H1 (cell line): ENCODE measurements at regions not wholly inside any gene's neighbourhood (a gene's known extent, or its start where the extent isn't known, plus 50 kb on each side); places are given as distances from the start of the nearest gene placed in this dataset.

ENCODE experiments used
- BRCA1 ChIP-seq: IDR thresholded peaks from 2 replicates; pipeline ENCODE4 v1.6.1; 2012; ENCODE audit warnings: low read depth, low read length, improper control_type of control experiment
- CBX5 ChIP-seq: fragments of 300-800, 300-1000 bp; sonication (generic); IDR thresholded peaks from 2 replicates; pipeline ENCODE4 v1.7.1; 2016; ENCODE audit warnings: antibody characterized with exemption, low read length, low read depth
- CEBPB ChIP-seq: IDR thresholded peaks from 2 replicates; pipeline ENCODE4 v1.6.1; 2012; ENCODE audit warnings: low read depth, low read length
- CHD2 ChIP-seq: IDR thresholded peaks from 2 replicates; pipeline ENCODE4 v1.6.1; 2012; ENCODE audit warnings: low read length, improper control_type of control experiment
- EGR1 ChIP-seq: IDR thresholded peaks from 2 replicates; pipeline ENCODE4 v1.6.1; 2011; ENCODE audit warnings: low read depth, low read length, borderline replicate concordance
- KDM1A ChIP-seq: fragments of 200-600, 300-600 bp; sonication (generic); IDR thresholded peaks from 2 replicates; pipeline ENCODE4 v1.7.1; 2016; ENCODE audit warnings: mild to moderate bottlenecking, low read length, borderline replicate concordance
- POLR2A ChIP-seq, 2 experiments: IDR thresholded peaks; 1 replicate in 1 of 2; 2 replicates in 1 of 2; pipeline ENCODE4 v1.6.1; 2011; ENCODE audit warnings: low read depth in 2 of 2, low read length in 2 of 2, mild to moderate bottlenecking in 2 of 2; ENCODE audit errors: control extremely low read depth in 1 of 2
- SP2 ChIP-seq: IDR thresholded peaks from 2 replicates; pipeline ENCODE4 v1.6.1; 2012; ENCODE audit warnings: mild to moderate bottlenecking, low read length, inconsistent platforms
- ZNF274 ChIP-seq: IDR thresholded peaks from 2 replicates; pipeline ENCODE4 v1.7.0; 2012; ENCODE audit warnings: low read length, borderline replicate concordance; ENCODE audit errors: extremely low read depth
- TF ChIP-seq, protein P1 (sequence below), 3 experiments: IDR thresholded peaks; 1 replicate in 2 of 3; 2 replicates in 1 of 3; pipeline versions ENCODE4 v1.5.1 to v1.6.1; 2011; ENCODE audit warnings: low read length in 3 of 3, mild to moderate bottlenecking in 3 of 3, inconsistent platforms in 2 of 3, low read depth in 1 of 3, moderate library complexity in 1 of 3; ENCODE audit not compliant: insufficient read depth in 1 of 3; ENCODE audit errors: control extremely low read depth in 1 of 3
- TF ChIP-seq, protein P2 (sequence below): fragments of 300-600 bp; sonication (generic); IDR thresholded peaks from 2 replicates; pipeline ENCODE4 v1.7.1; 2012; ENCODE audit warnings: low read length, moderate library complexity, mild to moderate bottlenecking, inconsistent platforms; ENCODE audit not compliant: insufficient replicate concordance

DNA sequence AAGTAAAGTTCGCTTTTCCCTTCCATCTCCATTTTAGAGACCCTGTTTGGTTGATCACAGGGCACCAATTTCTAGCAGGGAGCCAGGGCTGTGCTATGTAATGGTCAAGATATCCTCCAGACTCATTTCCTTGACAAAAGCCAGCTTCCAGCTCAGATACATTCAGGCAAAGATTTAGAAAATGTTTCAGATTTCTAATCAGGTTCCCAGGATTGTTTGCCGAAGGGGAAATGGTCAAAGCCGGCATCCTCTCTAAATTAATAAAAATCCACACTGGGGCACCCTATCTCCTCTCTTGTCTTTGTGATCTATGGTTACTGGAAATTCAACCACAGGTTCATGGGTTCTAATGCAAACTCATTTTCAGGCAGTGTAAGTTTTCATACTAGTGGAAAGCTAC is 686.8 kb upstream of the KIF2B start:
- TF ChIP-seq, protein P1, sequence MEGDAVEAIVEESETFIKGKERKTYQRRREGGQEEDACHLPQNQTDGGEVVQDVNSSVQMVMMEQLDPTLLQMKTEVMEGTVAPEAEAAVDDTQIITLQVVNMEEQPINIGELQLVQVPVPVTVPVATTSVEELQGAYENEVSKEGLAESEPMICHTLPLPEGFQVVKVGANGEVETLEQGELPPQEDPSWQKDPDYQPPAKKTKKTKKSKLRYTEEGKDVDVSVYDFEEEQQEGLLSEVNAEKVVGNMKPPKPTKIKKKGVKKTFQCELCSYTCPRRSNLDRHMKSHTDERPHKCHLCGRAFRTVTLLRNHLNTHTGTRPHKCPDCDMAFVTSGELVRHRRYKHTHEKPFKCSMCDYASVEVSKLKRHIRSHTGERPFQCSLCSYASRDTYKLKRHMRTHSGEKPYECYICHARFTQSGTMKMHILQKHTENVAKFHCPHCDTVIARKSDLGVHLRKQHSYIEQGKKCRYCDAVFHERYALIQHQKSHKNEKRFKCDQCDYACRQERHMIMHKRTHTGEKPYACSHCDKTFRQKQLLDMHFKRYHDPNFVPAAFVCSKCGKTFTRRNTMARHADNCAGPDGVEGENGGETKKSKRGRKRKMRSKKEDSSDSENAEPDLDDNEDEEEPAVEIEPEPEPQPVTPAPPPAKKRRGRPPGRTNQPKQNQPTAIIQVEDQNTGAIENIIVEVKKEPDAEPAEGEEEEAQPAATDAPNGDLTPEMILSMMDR (IDR thresholded peaks at IDR 0.05; ENCODE audit: control extremely low read depth in 1 of 3, insufficient read depth in 1 of 3, low read depth in 1 of 3, low read length in 3 of 3): no peak
- no peak for TF ChIP-seq EGR1
- no peak for TF ChIP-seq POLR2A (IDR thresholded peaks at IDR 0.05; ENCODE audit: control extremely low read depth in 1 of 2, low read depth in 2 of 2, low read length in 2 of 2)
- TF ChIP-seq ZNF274: no peak
- no peak for TF ChIP-seq CHD2
- no peak for TF ChIP-seq SP2
- TF ChIP-seq CEBPB: no peak
- TF ChIP-seq BRCA1: no peak
- TF ChIP-seq, protein P2, sequence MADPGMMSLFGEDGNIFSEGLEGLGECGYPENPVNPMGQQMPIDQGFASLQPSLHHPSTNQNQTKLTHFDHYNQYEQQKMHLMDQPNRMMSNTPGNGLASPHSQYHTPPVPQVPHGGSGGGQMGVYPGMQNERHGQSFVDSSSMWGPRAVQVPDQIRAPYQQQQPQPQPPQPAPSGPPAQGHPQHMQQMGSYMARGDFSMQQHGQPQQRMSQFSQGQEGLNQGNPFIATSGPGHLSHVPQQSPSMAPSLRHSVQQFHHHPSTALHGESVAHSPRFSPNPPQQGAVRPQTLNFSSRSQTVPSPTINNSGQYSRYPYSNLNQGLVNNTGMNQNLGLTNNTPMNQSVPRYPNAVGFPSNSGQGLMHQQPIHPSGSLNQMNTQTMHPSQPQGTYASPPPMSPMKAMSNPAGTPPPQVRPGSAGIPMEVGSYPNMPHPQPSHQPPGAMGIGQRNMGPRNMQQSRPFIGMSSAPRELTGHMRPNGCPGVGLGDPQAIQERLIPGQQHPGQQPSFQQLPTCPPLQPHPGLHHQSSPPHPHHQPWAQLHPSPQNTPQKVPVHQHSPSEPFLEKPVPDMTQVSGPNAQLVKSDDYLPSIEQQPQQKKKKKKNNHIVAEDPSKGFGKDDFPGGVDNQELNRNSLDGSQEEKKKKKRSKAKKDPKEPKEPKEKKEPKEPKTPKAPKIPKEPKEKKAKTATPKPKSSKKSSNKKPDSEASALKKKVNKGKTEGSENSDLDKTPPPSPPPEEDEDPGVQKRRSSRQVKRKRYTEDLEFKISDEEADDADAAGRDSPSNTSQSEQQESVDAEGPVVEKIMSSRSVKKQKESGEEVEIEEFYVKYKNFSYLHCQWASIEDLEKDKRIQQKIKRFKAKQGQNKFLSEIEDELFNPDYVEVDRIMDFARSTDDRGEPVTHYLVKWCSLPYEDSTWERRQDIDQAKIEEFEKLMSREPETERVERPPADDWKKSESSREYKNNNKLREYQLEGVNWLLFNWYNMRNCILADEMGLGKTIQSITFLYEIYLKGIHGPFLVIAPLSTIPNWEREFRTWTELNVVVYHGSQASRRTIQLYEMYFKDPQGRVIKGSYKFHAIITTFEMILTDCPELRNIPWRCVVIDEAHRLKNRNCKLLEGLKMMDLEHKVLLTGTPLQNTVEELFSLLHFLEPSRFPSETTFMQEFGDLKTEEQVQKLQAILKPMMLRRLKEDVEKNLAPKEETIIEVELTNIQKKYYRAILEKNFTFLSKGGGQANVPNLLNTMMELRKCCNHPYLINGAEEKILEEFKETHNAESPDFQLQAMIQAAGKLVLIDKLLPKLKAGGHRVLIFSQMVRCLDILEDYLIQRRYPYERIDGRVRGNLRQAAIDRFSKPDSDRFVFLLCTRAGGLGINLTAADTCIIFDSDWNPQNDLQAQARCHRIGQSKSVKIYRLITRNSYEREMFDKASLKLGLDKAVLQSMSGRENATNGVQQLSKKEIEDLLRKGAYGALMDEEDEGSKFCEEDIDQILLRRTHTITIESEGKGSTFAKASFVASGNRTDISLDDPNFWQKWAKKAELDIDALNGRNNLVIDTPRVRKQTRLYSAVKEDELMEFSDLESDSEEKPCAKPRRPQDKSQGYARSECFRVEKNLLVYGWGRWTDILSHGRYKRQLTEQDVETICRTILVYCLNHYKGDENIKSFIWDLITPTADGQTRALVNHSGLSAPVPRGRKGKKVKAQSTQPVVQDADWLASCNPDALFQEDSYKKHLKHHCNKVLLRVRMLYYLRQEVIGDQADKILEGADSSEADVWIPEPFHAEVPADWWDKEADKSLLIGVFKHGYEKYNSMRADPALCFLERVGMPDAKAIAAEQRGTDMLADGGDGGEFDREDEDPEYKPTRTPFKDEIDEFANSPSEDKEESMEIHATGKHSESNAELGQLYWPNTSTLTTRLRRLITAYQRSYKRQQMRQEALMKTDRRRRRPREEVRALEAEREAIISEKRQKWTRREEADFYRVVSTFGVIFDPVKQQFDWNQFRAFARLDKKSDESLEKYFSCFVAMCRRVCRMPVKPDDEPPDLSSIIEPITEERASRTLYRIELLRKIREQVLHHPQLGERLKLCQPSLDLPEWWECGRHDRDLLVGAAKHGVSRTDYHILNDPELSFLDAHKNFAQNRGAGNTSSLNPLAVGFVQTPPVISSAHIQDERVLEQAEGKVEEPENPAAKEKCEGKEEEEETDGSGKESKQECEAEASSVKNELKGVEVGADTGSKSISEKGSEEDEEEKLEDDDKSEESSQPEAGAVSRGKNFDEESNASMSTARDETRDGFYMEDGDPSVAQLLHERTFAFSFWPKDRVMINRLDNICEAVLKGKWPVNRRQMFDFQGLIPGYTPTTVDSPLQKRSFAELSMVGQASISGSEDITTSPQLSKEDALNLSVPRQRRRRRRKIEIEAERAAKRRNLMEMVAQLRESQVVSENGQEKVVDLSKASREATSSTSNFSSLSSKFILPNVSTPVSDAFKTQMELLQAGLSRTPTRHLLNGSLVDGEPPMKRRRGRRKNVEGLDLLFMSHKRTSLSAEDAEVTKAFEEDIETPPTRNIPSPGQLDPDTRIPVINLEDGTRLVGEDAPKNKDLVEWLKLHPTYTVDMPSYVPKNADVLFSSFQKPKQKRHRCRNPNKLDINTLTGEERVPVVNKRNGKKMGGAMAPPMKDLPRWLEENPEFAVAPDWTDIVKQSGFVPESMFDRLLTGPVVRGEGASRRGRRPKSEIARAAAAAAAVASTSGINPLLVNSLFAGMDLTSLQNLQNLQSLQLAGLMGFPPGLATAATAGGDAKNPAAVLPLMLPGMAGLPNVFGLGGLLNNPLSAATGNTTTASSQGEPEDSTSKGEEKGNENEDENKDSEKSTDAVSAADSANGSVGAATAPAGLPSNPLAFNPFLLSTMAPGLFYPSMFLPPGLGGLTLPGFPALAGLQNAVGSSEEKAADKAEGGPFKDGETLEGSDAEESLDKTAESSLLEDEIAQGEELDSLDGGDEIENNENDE: no peak
- no peak for TF ChIP-seq CBX5
- TF ChIP-seq KDM1A: no peak
